Dedifferentiated amniotic fluid mesenchymal stem cell (primary cell): ENCODE measurements at regions not wholly inside any gene's neighbourhood (a gene's known extent, or its start where the extent isn't known, plus 50 kb on each side); places are given as distances from the start of the nearest gene placed in this dataset.

Source experiments
- DNase-seq: peaks from one replicate; pipeline ENCODE4 v3.0.0-alpha.2; 2016; ENCODE audit errors: extremely low spot score

DNA sequence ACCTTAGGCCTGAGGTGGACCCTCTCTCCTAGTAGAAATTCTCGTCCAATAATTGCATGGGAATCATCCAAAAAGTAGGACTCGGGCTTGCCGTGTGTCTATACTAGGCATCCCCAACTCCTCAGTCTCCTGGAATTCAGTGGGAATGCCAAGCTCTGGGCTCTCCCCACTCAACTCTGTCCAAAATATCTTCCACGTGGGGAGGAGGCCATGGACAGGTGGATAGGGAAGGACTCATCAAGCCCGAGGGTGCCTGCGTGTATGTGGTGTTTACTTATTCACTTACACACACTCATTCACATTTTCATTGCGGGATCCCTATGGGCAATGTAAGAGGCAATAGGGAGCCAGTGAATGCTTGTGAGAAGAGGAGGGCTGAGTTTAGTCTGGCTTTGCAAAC, 383.3 kb downstream of the MN1 start:
- DNase-seq: no peak

GRCh38 chr22:27419473-27419872, 382.1 kb downstream of the MN1 start:
- DNase-seq: no peak

- no peak for DNase-seq
These were observed 381.2 kb downstream of the MN1 start for GRCh38 chr22:27420195-27420816.

- peak; percentile 95 for DNase-seq
These were observed 380.7 kb downstream of the MN1 start for GRCh38 chr22:27420817-27421361.

DNA sequence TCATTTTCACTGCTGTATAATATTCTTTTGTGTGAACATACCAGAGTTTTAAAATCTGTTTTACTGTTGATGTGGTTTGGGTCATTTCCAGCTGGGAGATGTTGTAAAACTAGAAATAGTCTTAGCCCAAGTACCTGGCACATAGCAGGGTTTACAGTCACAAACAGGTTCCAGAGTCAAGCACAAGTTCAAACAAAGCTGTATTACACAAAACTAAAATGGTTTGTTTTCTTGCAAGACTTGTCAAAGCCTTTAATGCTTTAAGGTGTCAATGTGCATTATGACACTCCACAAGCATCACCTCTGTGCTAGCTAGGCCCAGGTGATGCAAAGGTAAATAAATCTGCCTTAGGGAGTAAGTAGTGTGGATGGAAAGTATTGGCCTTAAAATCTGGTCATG, 379.1 kb downstream of the MN1 start:
- DNase-seq: no peak

DNA sequence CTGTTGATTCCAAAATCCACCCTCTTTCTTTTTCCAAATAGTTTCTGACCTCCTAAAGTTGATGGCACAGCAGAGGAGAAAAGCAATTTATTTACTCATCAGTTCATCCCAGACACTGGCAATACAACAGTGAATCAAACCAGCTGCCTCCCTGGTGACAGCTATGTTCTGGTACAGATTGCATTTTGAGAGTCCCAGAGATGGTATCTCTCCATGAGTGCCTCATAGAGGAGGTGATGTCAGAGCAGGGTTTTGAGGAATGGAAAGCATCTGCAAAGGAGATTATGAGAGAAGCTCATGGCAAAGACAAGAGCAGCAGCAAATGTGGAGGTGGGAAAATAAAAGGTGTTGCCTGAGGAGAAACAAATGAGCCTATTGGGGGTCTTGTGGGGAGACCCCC, 377.2 kb downstream of the MN1 start:
- DNase-seq: peak; percentile 38

- DNase-seq: no peak
These were observed 372.1 kb downstream of the MN1 start for GRCh38 chr22:27429476-27429875.

DNA sequence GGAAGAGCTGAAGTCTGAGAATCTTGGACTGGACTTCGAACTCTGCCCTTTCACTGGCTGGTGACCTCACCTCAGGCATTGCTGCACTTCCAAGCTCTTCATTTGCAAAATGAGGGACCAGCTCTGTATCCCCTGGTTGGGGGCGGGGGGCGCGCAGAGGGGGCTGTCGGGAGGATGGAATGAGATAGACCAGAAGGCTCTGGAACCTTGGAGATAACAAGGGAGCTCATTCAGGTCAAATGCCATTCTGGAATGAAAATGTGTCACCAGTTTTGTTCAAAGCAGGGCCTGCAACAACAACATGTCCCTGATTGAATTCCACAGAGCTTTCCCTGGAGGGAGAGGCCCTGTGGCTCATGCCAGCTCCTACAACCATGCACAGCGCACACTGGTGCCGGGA, 370.5 kb downstream of the MN1 start:
- no peak for DNase-seq

GRCh38 chr22:27431896-27432295, 369.7 kb downstream of the MN1 start:
- DNase-seq: no peak

DNA sequence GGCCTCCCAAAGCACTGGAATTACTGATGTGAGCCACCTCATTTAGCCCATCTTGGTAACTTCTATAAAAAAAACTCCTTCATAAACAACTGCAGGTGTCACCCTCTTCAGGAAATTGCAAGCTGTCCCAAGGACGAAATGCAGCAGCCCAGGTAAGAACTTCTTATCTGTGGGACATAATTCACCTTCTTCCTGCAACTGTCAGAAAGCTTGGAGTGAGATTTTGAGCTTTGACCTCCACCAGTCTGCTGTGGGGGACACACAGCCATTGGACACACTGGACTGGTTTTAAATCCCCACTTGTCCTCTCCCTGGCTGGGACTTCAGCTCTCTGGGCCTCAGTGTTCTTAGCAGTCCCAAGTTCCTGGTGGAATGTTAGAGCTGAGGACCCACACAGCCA, 368.5 kb downstream of the MN1 start:
- DNase-seq: no peak

DNA sequence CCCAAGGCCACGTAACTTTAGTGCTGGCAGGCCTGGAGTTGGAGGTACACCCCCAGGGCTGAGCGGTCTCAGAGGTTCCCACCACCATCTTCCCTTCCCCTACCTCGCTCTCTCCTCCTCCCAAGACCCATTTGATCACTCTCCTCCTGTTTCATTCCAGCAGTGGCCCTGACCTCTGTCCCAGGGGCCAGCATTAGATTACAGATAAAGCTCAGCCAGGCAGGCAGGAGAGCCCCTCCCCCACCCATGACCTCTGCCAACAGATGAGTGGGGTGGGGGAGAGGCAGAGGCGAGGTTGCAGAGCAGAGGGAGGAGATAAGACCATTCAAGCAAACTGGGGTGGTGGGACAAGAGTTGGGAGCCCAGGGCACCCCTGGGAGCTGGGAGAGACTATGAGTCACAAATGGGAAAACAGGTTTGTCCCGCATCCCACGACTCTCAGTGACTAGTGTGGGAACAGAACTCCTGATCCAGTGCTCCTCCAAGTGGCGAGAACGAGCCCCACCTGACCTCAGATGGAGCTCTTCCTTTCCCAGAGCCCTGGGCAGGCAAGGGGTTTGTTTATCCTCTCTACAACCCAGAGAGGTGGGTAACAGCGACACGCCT, 367.9 kb downstream of the MN1 start:
- DNase-seq: no peak

- DNase-seq: no peak
These were observed 366.7 kb downstream of the MN1 start for GRCh38 chr22:27434898-27435297.

- DNase-seq: no peak
These were observed 365.5 kb downstream of the MN1 start for GRCh38 chr22:27435844-27436576.

DNA sequence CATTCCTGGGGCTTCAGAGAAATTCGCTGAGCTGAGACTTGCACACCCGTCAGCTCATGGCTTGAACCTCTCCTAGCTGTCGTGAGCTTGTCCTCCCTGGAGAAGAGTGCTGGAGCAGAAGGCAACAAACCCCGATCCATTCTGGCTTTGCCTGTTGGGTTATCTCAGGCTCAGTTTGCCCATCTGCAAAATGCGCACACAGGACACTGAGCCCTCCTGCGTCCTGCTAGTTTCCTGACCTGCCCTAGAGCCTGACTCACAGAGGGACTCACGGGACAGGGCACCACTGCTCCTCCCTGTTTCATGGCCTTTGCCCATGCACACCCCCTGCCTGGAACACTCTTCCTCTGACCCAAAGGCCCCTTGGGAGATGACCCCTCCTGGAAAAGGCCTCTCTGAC, 365.0 kb downstream of the MN1 start:
- no peak for DNase-seq

- no peak for DNase-seq
These were observed 364.0 kb downstream of the MN1 start for GRCh38 chr22:27437570-27437969.

- no peak for DNase-seq
These were observed 363.1 kb downstream of the MN1 start for GRCh38 chr22:27438271-27438980.

- no peak for DNase-seq
These were observed 362.4 kb downstream of the MN1 start for GRCh38 chr22:27439131-27439530.

GRCh38 chr22:27440304-27440865, 361.2 kb downstream of the MN1 start:
- no peak for DNase-seq

DNA sequence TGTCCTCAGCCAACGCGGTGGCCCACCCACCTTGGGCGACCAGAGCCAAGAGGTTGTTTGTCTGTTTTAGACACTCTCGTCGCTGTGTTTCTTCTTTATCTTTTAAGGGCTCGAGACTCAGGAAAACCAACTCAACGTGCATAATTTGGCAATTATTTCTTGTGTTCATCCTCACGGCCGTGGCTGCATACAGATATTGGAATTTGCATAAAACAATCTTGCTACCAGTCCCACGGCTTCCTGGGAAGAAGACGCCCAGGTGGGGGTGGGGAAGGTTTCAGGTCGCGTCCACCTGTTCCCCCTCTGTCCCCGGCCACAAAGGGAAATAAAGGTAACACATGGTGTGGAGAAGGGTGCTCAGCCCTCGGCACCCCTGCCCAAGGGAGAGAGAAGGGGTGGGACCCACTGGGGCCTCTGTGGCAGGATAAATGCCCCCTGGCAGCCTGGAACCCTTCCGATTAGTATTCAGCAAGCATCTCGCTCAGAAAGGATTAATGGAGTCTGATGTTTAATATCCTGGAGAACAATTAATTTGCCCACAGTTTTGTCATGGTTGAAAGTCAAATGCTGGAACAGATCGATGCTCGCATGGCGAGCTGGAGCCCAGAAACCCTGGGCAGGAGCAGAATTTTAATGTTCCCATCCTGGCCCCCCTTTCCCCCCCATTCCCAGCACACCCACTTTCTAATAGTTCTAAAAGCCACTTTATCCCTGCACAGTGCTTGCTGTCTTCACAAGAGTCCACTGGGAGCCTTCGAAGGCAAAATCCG, 359.7 kb downstream of the MN1 start:
- DNase-seq: no peak

GRCh38 chr22:27443306-27443705, 358.2 kb downstream of the MN1 start:
- DNase-seq: no peak

DNA sequence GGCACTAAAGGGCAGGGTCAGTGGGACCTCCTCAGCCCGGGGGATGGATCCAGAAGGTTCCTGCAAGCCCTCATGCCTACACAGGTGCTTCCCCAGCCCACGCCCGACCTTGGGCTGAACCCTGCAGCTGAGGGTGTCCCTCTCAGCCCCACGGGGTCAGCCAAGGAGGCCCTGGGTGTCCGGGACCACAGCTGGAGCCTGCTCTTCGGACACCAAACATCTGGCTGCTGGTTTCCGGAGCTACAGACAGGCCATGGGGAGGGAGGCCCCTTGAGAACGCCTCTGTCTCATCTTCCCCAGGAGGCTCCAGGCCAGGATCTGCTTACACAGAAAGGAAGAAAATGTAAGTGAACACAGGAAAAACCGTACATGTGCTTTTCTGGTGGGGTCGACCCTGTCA, 355.7 kb downstream of the MN1 start:
- no peak for DNase-seq
